ENCODE measurements at regions not wholly inside any gene's neighbourhood (a gene's known extent, or its start where the extent isn't known, plus 50 kb on each side); places are given as distances from the start of the nearest gene placed in this dataset.
A peak's percentile ranks its signal among the peaks of the same experiment; 100 is the strongest.

DNA sequence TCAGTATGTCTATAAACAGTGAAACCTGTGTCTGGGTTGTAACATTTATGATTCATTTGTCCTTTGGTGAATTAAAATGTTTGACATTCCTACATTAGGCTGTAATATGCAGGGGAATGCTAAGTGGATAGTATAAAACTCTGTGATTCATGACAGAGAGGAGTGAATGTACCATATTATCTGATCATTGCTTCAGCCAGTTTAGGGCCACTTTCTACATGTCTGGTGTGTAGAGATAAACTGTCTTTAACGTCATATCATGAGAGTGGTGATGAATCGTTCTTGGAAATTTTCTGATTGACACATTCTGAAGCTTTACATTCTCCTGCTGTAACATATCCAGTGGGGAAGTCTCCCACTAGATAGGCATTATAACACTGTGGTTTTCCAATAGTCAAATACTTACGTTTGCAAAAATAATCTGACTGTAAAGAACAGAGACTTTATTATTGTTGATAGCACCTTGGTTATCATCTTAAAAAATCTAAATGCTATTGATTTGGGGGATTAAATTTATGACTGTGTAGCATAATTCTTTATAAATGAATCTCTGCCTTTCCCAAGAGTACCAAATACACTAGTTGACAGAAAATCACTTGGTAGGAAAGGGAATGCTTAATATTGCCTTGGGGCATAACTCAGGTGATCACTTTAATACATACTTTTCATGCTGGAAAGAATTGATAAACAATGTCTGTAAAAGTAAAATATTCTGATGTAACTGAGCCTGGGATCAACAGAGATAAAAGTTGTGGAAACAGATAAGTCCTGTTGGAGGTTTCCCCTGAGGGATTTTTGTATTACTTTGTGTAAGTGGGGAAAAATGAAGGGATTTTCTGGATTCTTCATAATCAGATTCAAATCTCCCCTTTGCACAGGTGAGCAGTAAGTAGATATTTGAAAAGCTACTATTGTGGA is 427.9 kb downstream of the JRKL start:
- Histone ChIP-seq H4K20me1 (ENCODE audit: low read depth) (no peaks in the 10 kb centered on the region), H3F3A (ENCODE audit: low read depth) (no peaks in the 10 kb centered on the region), H3K27me3 (no peaks in the 10 kb centered on the region), H3K79me2 (ENCODE audit: low read depth) (no peaks in the 10 kb centered on the region), H2AFZ (replicated peaks) (no peak overlapping the region), H3K4me1 (no peaks in the 10 kb centered on the region), H3K27ac (no peak overlapping the region), H3K9ac (no peak overlapping the region), H3K9me3 (ENCODE audit: low read depth) (no peaks in the 10 kb centered on the region), H3K4me3 (no peak overlapping the region), H3K36me3 (no peaks in the 10 kb centered on the region), H3K4me2 (no peak overlapping the region)
- no peaks in the 10 kb centered on the region for H3K9me3 Mint-ChIP-seq
- H3K27me3 Mint-ChIP-seq (ENCODE audit: insufficient read depth, low read depth), result no peaks in the 10 kb centered on the region
- no peaks in the 10 kb centered on the region for H3K4me1 Mint-ChIP-seq
- TF ChIP-seq EZH2phosphoT487 (IDR thresholded peaks at IDR 0.05), result no peak
- TF ChIP-seq, protein P1, sequence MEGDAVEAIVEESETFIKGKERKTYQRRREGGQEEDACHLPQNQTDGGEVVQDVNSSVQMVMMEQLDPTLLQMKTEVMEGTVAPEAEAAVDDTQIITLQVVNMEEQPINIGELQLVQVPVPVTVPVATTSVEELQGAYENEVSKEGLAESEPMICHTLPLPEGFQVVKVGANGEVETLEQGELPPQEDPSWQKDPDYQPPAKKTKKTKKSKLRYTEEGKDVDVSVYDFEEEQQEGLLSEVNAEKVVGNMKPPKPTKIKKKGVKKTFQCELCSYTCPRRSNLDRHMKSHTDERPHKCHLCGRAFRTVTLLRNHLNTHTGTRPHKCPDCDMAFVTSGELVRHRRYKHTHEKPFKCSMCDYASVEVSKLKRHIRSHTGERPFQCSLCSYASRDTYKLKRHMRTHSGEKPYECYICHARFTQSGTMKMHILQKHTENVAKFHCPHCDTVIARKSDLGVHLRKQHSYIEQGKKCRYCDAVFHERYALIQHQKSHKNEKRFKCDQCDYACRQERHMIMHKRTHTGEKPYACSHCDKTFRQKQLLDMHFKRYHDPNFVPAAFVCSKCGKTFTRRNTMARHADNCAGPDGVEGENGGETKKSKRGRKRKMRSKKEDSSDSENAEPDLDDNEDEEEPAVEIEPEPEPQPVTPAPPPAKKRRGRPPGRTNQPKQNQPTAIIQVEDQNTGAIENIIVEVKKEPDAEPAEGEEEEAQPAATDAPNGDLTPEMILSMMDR (IDR thresholded peaks at IDR 0.05), result no peak
- TF ChIP-seq EZH2 (IDR thresholded peaks at IDR 0.05), result no peak
- H3K36me3 Mint-ChIP-seq, result no peaks in the 10 kb centered on the region
- H3K27ac Mint-ChIP-seq, result no peak overlapping the region
- H3K4me3 Mint-ChIP-seq, result no peak overlapping the region
- DNase-seq (ENCODE audit: low spot score), result no peak

DNA sequence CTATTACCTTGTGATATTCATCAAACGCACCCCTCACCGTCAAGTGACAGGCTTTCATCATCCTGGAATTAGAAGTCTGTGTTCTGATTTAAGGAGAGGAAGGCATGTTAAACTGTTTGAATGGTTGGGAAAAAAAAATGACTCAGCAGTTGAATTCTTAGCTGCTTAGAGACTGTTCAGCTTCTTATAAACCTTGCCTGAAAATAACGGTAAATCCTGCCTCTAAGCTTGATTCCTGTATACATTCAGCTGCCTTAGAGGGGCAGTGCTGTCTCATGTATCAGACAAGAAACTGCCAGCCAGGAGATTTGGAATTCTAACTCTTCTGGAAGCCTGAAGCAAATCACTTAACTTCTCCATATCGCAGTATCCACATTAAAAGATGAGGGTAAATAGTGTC is 437.4 kb downstream of the JRKL start:
- TF ChIP-seq EZH2phosphoT487 (IDR thresholded peaks at IDR 0.05), result no peak
- TF ChIP-seq EZH2 (IDR thresholded peaks at IDR 0.05), result no peak
- TF ChIP-seq, protein P1 (IDR thresholded peaks at IDR 0.05), result peak; percentile 51
- no peaks in the 10 kb centered on the region for H4K20me1 ChIP-seq (ENCODE audit: low read depth)
- no peaks in the 10 kb centered on the region for H3K4me1 ChIP-seq
- no peaks in the 10 kb centered on the region for H3F3A ChIP-seq (ENCODE audit: low read depth)
- H3K27me3 ChIP-seq, result no peaks in the 10 kb centered on the region
- H3K27ac Mint-ChIP-seq, result no peak overlapping the region
- no peaks in the 10 kb centered on the region for H3K36me3 ChIP-seq
- no peaks in the 10 kb centered on the region for H3K9me3 ChIP-seq (ENCODE audit: low read depth)
- DNase-seq (ENCODE audit: low spot score), result peak; percentile 47
- no peaks in the 10 kb centered on the region for H3K27me3 Mint-ChIP-seq (ENCODE audit: insufficient read depth, low read depth)
- H3K4me1 Mint-ChIP-seq, result no peaks in the 10 kb centered on the region
- no peak overlapping the region for H3K27ac ChIP-seq
- H3K36me3 Mint-ChIP-seq, result no peaks in the 10 kb centered on the region
- no peak overlapping the region for H3K4me3 Mint-ChIP-seq
- no peak overlapping the region for H3K4me3 ChIP-seq
- no peaks in the 10 kb centered on the region for H3K79me2 ChIP-seq (ENCODE audit: low read depth)
- no peak overlapping the region for H2AFZ ChIP-seq (replicated peaks)
- H3K4me2 ChIP-seq, result no peak overlapping the region
- no peak overlapping the region for H3K9ac ChIP-seq
- no peaks in the 10 kb centered on the region for H3K9me3 Mint-ChIP-seq

DNA sequence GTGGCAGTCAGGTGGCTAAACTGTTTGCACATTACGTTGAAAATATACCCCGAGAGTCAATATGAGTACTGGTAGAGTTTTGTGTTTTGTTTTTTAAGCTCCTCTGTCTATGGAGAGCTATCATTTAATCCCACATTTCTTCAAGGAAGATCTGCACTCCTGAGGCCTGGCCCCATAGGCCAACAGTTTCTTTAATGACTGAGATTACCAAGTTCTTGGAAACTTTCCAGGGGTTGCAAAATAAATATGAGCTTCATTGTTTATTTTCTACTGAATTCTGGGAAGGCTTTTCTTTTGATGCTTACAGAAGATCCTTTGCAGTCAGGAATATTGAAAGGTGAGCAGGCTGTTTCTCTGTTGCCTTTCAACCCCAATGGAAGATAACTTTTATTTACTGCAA is 452.0 kb downstream of the JRKL start:
- no peaks in the 10 kb centered on the region for H3K9me3 Mint-ChIP-seq
- Histone ChIP-seq H3K27me3 (no peaks in the 10 kb centered on the region), H3K27ac (no peak overlapping the region), H3K4me3 (no peak overlapping the region), H3K36me3 (no peaks in the 10 kb centered on the region), H2AFZ (replicated peaks) (no peak overlapping the region), H3F3A (ENCODE audit: low read depth) (no peaks in the 10 kb centered on the region), H4K20me1 (ENCODE audit: low read depth) (no peaks in the 10 kb centered on the region), H3K9ac (no peak overlapping the region), H3K4me1 (no peaks in the 10 kb centered on the region), H3K9me3 (ENCODE audit: low read depth) (no peaks in the 10 kb centered on the region), H3K4me2 (no peak overlapping the region), H3K79me2 (ENCODE audit: low read depth) (no peaks in the 10 kb centered on the region)
- H3K36me3 Mint-ChIP-seq, result no peaks in the 10 kb centered on the region
- no peak for DNase-seq (ENCODE audit: low spot score)
- H3K27me3 Mint-ChIP-seq (ENCODE audit: insufficient read depth, low read depth), result no peaks in the 10 kb centered on the region
- H3K4me3 Mint-ChIP-seq, result no peak overlapping the region
- H3K27ac Mint-ChIP-seq, result no peak overlapping the region
- no peaks in the 10 kb centered on the region for H3K4me1 Mint-ChIP-seq
- TF ChIP-seq, protein P1 (IDR thresholded peaks at IDR 0.05), result no peak
- TF ChIP-seq EZH2 (IDR thresholded peaks at IDR 0.05) (no peak), EZH2phosphoT487 (IDR thresholded peaks at IDR 0.05) (no peak)
